Right lung (tissue), 2 donors: ENCODE measurements at regions not wholly inside any gene's neighbourhood (a gene's known extent, or its start where the extent isn't known, plus 50 kb on each side); places are given as distances from the start of the nearest gene placed in this dataset.
"Not testable (repeated sequence)": the region's sequence is repeated elsewhere in the genome, so short reads cannot be mapped to it uniquely, and the experiment has no call there.

Experiments used
- DNase-seq, 2 donors: peaks; one replicate each; pipeline ENCODE4 v3.0.0-alpha.2; 2013

DNA sequence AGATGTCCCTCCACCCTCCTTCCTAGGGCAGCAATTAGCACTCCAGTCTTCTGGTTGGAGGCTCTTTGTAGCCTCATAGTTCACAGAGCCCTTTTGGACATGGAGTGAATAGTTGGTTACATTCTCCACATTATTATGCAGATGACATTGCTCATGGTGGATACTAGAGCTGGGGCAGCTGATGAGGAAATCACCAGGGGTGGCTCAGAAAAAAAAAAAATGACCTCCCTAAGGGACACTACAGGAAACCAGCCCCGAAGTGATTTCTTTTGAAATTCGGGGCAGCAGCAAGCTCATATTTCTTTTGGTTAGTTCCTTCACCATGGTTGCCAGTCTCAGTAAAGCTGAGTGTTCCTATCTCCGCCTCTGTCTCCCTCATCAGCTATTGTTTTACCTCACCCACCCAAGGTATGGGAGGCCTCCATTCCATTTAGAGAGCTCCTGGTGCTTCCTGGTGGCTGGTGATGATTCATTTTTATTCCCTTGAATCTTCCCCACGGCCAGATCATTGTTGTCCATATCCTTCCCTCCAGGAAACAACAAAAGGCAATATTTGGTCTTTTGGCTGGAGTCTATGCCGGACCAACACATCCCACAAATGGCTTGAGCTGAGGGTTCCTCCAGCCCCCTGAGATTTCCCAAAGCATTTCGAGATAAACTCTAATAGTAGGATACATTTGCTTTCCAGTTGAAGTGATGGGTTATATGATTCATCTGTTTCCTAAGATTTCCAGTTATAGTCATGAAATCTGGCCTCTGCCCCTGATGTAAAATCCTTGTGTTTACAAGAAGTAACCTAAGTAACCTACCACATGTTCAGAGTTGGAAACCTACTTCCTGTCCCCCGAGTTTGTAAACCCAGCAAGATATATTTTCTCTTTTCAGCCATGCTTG is 56.2 kb upstream of the NID2 start:
- DNase-seq = no peak

GRCh38 chr14:52122163-52122562 is 53.3 kb upstream of the NID2 start:
- not testable (repeated sequence) for DNase-seq

DNA sequence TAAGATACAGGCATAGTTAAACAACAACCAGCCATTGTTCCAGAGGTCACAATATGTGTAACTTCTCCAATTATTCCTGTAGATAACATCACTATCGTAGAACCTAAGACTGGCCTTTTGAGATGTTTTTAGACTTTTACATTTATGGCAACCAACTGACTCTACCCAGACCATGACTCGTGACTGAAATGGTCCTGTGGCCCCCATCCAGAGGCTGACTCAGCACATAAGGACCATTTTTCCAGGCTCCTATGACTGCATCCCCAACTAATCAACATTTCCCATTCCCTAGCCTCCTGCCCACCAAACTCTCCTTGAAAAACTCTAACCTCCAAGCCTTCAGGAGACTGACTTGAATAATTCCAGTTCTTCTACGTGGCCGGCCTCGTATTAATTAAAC is 52.6 kb upstream of the NID2 start:
- no peak for DNase-seq

GRCh38 chr14:52119030-52119429 is 50.2 kb upstream of the NID2 start:
- no peak for DNase-seq
